ENCODE measurements at regions not wholly inside any gene's neighbourhood (a gene's known extent, or its start where the extent isn't known, plus 50 kb on each side); places are given as distances from the start of the nearest gene placed in this dataset.

- DNase-seq: no peak
These were observed 110.9 kb downstream of the HFE start for GRCh38 chr6:26197933-26198721.

DNA sequence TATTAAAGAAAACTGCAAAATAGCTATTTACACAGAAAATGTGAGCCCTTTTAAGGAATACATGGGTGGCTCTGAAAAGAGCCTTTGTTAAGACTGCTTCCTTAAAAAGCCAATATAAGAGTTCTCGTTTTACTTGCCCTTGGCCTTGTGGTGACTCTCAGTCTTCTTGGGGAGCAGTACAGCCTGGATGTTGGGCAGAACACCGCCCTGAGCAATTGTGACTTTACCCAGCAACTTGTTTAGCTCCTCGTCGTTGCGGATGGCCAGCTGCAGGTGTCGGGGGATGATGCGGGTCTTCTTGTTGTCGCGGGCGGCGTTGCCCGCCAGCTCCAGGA is 111.5 kb downstream of the HFE start:
- peak in 1 of 2 experiments; percentile 17 for DNase-seq

GRCh38 chr6:26199057-26199772 is 112.0 kb downstream of the HFE start:
- peak; percentile 32 to 39 for DNase-seq

DNA sequence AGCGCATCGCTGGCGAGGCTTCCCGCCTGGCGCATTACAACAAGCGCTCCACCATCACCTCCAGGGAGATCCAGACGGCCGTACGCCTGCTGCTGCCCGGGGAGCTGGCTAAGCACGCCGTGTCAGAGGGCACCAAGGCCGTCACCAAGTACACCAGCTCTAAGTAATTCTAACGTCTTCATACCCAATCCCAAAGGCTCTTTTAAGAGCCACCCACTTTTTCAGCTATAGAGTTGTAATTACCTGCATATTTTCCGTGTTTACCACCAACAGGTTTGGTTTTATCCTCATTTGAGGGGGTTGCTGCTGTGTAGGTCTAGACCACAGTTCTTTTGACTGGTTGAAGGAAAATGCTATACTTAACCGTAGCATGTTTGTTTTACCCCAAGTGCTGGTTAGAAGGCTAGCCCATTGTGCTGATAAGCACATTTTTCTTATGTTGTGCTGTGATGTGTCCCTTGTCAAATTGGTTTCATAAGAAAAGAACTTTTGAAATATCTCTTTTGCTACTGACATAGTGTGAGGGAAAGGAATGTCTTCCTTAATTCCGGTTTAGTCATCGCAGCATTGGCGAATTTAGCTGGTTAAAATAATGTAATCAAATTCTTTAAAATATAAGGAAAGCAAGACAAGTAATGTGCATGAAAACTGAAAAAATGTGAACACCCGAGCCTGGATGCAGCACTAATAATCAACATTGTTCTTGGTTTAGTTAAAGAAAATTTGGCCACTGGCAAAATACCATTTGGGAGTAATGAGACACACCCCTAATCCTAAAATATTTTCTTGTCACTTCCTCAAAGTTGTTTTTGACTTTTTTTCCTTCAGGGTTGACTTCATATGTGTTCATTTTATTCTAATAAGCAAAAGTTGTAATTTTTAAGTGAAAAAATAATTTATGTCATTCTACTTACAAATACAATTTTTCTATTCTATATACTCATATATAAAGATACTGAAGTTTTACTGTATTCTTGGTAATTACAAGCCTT is 112.8 kb downstream of the HFE start:
- no peak for DNase-seq

DNA sequence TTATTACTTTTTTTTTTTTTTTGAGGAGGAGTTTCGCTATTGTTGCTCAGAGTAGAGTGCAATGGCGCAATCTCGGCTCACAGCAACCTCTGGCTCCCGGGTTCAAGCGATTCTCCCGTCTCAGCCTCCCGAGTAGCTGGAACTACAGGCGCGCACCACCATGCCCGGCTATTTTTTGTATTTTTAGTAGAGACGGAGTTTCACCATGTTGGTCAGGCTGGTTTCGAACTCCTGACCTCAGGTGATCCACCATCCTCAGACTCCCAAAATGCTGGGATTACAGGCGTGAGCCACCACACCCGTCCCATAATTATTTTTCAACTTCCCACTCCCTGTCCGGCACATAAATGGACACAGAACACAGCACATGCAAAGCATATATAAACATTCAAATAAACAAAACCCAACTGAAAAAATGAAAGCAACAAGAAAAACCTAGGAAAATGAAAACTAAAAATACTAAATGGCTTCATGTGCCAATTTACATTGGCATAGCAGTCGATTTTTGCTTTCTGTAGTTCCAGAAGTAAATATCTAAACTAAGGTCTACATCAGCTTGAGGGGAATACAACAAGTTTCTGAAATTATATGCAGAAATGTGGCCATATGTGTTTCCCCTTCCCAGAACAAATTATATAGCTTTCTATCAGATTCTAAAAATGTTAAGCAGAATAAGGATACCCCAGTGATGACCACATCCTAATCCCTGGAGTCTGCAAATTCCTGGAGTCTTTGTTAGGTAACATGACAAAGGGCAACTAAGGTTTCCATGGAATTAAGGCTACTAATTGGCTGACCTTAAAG is 113.9 kb downstream of the HFE start:
- no peak for DNase-seq

- DNase-seq: no peak
These were observed 115.0 kb downstream of the HFE start for GRCh38 chr6:26202201-26202611.

- no peak for DNase-seq
These were observed 115.8 kb downstream of the HFE start for GRCh38 chr6:26202811-26203583.

DNA sequence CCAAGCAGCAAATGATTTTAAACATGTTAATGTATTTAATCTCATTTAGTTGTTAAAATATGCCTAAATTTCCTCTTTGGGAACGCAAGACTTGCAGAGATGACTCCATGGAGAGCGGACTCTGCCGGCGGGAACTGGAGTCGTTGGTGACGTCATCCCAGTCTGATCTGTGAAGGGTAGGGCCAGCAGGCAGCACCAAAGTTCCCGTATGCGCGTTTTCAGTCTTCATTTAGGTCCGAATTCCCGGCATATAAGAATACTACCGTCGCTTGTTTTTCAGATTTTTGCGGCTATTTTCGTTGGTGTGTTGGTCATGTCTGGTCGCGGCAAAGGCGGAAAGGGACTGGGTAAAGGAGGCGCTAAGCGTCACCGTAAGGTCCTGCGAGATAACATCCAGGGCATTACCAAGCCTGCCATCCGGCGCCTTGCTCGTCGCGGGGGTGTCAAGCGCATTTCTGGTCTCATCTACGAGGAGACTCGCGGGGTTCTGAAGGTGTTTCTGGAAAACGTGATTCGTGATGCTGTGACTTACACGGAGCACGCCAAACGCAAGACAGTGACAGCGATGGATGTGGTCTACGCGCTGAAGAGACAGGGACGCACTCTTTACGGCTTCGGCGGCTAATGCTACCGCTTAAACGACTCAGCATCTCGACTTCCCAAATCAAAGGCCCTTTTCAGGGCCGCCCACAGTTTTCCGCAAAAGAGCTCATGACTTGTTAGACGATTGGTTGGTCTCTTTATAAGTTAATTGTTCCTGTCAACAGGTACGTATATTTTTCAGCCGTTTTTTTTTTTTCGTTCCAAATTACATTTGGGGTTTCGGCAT is 117.3 kb downstream of the HFE start:
- peak; percentile 74 to 75 for DNase-seq

GRCh38 chr6:26205161-26205624 is 118.0 kb downstream of the HFE start:
- peak; percentile 73 to 75 for DNase-seq

DNA sequence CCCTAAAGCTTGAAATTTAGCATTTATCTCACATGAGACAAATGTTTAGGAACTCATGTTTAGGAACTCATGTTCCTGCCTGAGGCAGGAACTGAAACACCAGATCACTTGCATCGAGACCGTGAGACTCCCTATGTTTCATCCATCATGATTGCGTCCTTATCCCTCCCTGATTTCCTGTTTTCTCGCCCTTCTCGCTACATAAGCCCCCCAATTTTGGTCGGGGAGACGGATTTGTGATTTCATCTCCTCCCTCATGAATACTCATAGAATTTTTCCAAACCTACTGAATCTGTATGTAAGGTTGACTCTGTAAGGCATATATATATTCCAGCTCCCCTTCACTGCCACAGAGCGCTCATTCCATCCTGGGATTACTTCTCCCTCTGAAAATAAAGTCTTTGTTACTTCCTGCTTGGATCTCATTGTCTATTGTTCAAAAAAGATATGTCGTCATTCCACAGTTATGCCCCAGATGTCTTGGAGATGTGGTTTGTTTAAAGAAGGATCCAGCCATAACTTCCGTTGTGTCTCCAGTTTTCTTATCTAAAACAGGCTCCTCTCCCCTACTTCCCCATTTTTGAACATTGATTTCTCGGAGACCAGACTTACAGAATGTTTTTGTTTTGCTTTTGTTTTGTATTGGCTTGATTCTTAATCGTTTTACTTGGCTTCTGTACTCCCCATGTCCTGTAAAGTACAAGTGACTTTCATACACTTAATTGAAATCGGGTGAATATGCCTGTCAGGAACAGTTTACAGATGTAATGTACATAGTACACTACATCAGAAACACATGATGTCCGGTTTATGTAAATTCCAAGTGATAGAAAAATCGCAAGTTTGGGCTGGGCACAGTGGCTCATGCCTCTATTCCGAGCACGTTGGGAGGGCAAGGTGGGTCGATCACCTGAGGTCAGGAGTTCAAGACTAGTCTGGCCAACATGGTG is 118.7 kb downstream of the HFE start:
- no peak for DNase-seq

GRCh38 chr6:26206868-26207801 is 119.9 kb downstream of the HFE start:
- no peak for DNase-seq

DNA sequence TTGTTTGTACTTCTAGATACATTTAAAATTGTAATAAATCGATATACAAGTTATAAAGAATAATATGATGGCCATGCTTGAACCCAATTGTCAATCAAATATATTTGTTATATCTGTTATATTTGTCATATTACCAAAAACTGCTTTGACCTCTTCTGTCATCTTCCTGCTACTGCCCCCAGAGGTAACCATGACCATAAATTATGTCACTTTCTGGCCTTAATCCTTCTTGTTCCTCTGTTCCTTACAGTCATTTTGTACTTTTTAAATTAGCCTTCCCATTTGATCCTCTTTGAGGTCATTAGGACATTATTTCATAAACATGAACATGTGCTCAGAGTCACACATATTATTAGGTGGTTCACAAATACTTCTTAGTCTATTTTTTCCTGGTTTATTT is 124.7 kb downstream of the HFE start:
- no peak for DNase-seq

- DNase-seq: no peak
These were observed 126.3 kb downstream of the HFE start for GRCh38 chr6:26213334-26214075.

GRCh38 chr6:26214803-26215584 is 127.8 kb downstream of the HFE start:
- no peak for DNase-seq

- no peak for DNase-seq
These were observed 128.5 kb downstream of the HFE start for GRCh38 chr6:26215585-26216358.

Measured in activated CD4-positive, alpha-beta T cell treated with anti-CD3 and anti-CD28 coated beads, Interleukin-2, amount 50 U/mL, for 4 hours (primary cell).